Mesendoderm (in vitro differentiated cells): ENCODE measurements at regions not wholly inside any gene's neighbourhood (a gene's known extent, or its start where the extent isn't known, plus 50 kb on each side); places are given as distances from the start of the nearest gene placed in this dataset.

ENCODE experiments used
- DNase-seq: peaks from one replicate; pipeline ENCODE4 v3.0.0; 2013
- H2AK5ac ChIP-seq: 2 replicates; pipeline ENCODE4 v1.6.1; 2013; ENCODE audit warnings: low read length, inconsistent platforms
- H2BK120ac ChIP-seq: 2 replicates; pipeline ENCODE4 v1.6.1; 2013; ENCODE audit warnings: low read depth, mild to moderate bottlenecking, low read length, moderate library complexity, mixed read lengths
- H2BK15ac ChIP-seq: replicated peaks from 2 replicates; pipeline ENCODE4 v1.6.1; 2013; ENCODE audit warnings: low read depth, mild to moderate bottlenecking, moderate library complexity
- H2BK5ac ChIP-seq: 2 replicates; pipeline ENCODE4 v1.6.1; 2013; ENCODE audit warnings: low read length, inconsistent platforms
- H3K18ac ChIP-seq: 2 replicates; pipeline ENCODE4 v1.6.1; 2013; ENCODE audit warnings: mild to moderate bottlenecking, low read length, mixed read lengths
- H3K23ac ChIP-seq: one replicate; pipeline ENCODE4 v1.6.1; 2013; ENCODE audit warnings: low read length
- H3K27ac ChIP-seq: 2 replicates; pipeline ENCODE4 v1.5.1; 2013; ENCODE audit warnings: low read depth, mild to moderate bottlenecking, inconsistent platforms, low read length, moderate library complexity
- H3K27me3 ChIP-seq: 2 replicates; pipeline ENCODE4 v1.6.1; 2013; ENCODE audit warnings: low read length, control low read depth, mild to moderate bottlenecking, inconsistent platforms; ENCODE audit not compliant: insufficient read depth, poor library complexity
- H3K36me3 ChIP-seq: 2 replicates; pipeline ENCODE4 v1.6.1; 2013; ENCODE audit warnings: low read length, inconsistent platforms; ENCODE audit not compliant: control insufficient read depth, insufficient read depth
- H3K4ac ChIP-seq: one replicate; pipeline ENCODE4 v1.6.1; 2013; ENCODE audit warnings: low read depth, mild to moderate bottlenecking, low read length, moderate library complexity
- H3K4me1 ChIP-seq: 2 replicates; pipeline ENCODE4 v1.6.1; 2013; ENCODE audit warnings: low read depth, low read length, inconsistent platforms; ENCODE audit not compliant: control insufficient read depth
- H3K4me2 ChIP-seq: 2 replicates; pipeline ENCODE4 v1.6.1; 2013; ENCODE audit warnings: low read length
- H3K4me3 ChIP-seq: 2 replicates; pipeline ENCODE4 v1.5.1; 2013; ENCODE audit warnings: mild to moderate bottlenecking, low read length
- H3K56ac ChIP-seq: one replicate; pipeline ENCODE4 v1.6.1; 2013; ENCODE audit warnings: low read length
- H3K79me1 ChIP-seq: 2 replicates; pipeline ENCODE4 v1.6.1; 2013; ENCODE audit warnings: low read length, inconsistent platforms
- H3K79me2 ChIP-seq: 2 replicates; pipeline ENCODE4 v1.6.1; 2013; ENCODE audit warnings: mild to moderate bottlenecking, low read length; ENCODE audit not compliant: control insufficient read depth, insufficient read depth
- H3K9ac ChIP-seq: 2 replicates; pipeline ENCODE4 v1.6.1; 2013; ENCODE audit warnings: low read length, inconsistent platforms
- H4K5ac ChIP-seq: one replicate; pipeline ENCODE4 v1.6.1; 2013; ENCODE audit warnings: low read length
- H4K8ac ChIP-seq: one replicate; pipeline ENCODE4 v1.6.1; 2013; ENCODE audit warnings: low read depth, mild to moderate bottlenecking, control low read depth, low read length, moderate library complexity
- WGBS: extraction: QIAGEN DNeasy Blood & Tissue Kit; methylation state at CpG from one replicate; pipeline ENCODE4 v1.1.7; 2013; ENCODE audit warnings: low lambda C conversion rate, missing lambda C conversion rate; ENCODE audit not compliant: insufficient coverage; ENCODE audit errors: extremely low coverage; 5-methylcytosine and 5-hydroxymethylcytosine counted together

DNA sequence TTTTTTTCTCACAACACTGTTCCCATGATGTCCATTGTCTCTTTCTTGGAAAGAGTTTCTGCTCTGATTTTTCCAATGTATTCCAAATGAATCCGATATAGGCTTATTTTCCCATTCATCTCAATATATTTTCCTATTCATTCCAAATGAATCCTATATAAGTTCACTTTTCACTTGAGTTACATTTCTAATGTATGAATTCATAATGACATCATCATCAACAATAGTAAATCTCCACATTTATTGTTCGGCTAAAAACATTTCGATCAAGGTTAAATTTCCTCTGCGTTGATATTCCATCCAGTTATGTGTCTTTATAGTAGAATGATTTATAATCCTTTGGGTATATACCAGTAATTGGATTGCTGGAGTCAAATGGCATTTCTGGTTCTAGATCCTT is 76.7 kb upstream of the SLC8A1 start:
- Histone ChIP-seq H3K27me3 (no peaks in the 10 kb centered on the region), H3K9ac (no peak overlapping the region), H2AK5ac (no peak overlapping the region), H3K36me3 (no peaks in the 10 kb centered on the region), H2BK5ac (no peak overlapping the region), H3K18ac (no peak overlapping the region), H4K8ac (no peak overlapping the region), H3K79me1 (no peaks in the 10 kb centered on the region), H2BK15ac (no peak overlapping the region), H3K4ac (no peak overlapping the region), H2BK120ac (no peak overlapping the region), H3K27ac (no peak overlapping the region), H4K5ac (no peak overlapping the region), H3K4me3 (no peak overlapping the region), H3K4me2 (no peak overlapping the region), H3K23ac (no peak overlapping the region), H3K56ac (no peak overlapping the region), H3K79me2 (no peaks in the 10 kb centered on the region), H3K4me1 (no peaks in the 10 kb centered on the region)
- DNase-seq: no peak
- no CpG with 5 or more reads among the region's 4 CpGs for WGBS

DNA sequence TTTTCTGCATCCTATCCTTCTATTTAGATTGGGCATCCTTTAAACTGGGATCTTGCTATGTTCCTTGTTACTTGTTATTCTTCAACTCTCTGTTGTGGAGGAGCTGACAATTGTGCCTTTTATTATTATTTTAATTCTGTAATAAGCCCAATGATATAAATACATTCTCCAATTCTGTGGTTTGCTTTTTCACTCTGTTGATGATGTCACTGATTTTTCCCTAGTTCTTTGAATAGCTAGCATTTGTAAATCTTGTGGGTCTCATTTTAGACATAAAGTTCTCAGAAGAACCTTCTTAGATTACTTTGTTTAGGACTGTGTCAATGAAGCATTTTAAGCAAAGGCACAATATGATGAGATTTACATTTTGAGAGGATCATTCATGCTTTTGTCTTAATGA is 79.5 kb upstream of the SLC8A1 start:
- H4K8ac ChIP-seq: no peak overlapping the region
- H3K4me2 ChIP-seq: no peak overlapping the region
- no peak overlapping the region for H2AK5ac ChIP-seq
- H3K4ac ChIP-seq: no peak overlapping the region
- no peaks in the 10 kb centered on the region for H3K36me3 ChIP-seq
- H2BK5ac ChIP-seq: no peak overlapping the region
- no peak overlapping the region for H2BK120ac ChIP-seq
- H3K27me3 ChIP-seq: no peaks in the 10 kb centered on the region
- H3K9ac ChIP-seq: no peak overlapping the region
- H3K4me3 ChIP-seq: no peak overlapping the region
- H4K5ac ChIP-seq: no peak overlapping the region
- peaks cover 2% of the 10 kb centered on the region for H3K4me1 ChIP-seq
- no peak overlapping the region for H2BK15ac ChIP-seq
- no peak for DNase-seq
- H3K23ac ChIP-seq: no peak overlapping the region
- no peak overlapping the region for H3K18ac ChIP-seq
- no peaks in the 10 kb centered on the region for H3K79me2 ChIP-seq
- no peak overlapping the region for H3K56ac ChIP-seq
- no peak overlapping the region for H3K27ac ChIP-seq
- H3K79me1 ChIP-seq: no peaks in the 10 kb centered on the region

DNA sequence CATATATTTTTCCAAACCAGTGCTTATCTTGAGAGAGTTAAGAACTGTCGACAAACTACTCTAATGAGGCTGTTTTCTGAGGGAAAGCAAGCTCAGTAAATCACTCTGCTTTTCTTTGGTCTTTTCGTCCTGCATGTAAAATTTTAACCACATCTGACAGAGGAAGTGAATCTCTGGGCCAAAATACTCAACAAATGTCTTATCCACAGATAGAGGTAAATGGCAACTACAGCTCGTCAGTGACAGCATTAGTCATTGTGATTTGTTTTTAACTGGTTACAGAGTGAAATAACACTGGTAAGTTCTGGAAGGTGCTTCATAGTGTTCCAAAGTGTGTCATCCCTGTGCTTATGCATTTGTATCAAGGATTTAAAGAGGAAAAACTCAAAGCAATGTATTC is 82.6 kb upstream of the SLC8A1 start:
- WGBS: no CpG with 5 or more reads among the region's 3 CpGs

DNA sequence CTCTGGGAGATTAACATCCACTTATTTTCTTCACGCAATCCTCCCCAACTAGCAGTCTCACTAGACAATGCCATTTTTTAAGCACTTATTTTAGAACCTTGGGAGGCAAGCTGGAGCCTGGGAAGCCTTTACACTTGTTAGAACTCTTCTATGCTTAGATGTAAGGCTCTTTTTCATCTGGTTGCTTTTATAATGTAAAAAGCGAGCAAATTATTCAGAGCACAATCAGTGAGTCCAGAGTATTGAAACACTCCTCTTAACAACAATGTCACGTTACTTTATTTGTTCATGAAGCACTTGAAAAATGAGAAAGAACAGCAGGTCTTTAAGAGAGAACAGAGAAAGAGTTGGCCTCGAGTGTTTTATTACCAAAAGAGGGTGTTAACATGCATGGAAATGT is 84.1 kb upstream of the SLC8A1 start:
- Histone ChIP-seq H2BK120ac (no peak overlapping the region), H3K27ac (no peak overlapping the region), H3K27me3 (no peaks in the 10 kb centered on the region), H3K79me2 (no peaks in the 10 kb centered on the region), H3K9ac (no peak overlapping the region), H3K4me1 (peaks cover 2% of the 10 kb centered on the region), H3K4ac (no peak overlapping the region), H2BK15ac (no peak overlapping the region), H4K5ac (no peak overlapping the region), H3K18ac (no peak overlapping the region), H3K56ac (no peak overlapping the region), H4K8ac (no peak overlapping the region), H3K36me3 (no peaks in the 10 kb centered on the region), H3K4me2 (no peak overlapping the region), H2AK5ac (no peak overlapping the region), H2BK5ac (no peak overlapping the region), H3K4me3 (no peak overlapping the region), H3K23ac (no peak overlapping the region), H3K79me1 (no peaks in the 10 kb centered on the region)
- WGBS: no CpG with 5 or more reads among the region's 4 CpGs
- DNase-seq: no peak

More for the DNA sequence above, 82.6 kb upstream of the SLC8A1 start:
- Histone ChIP-seq H3K79me2 (no peaks in the 10 kb centered on the region), H3K36me3 (no peaks in the 10 kb centered on the region), H3K27me3 (no peaks in the 10 kb centered on the region), H2BK5ac (peak overlapping the region; percentile 25), H3K9ac (no peak overlapping the region), H3K4me3 (no peak overlapping the region), H2BK15ac (no peak overlapping the region), H3K79me1 (no peaks in the 10 kb centered on the region), H3K23ac (no peak overlapping the region), H3K4me1 (peaks cover 2% of the 10 kb centered on the region), H2AK5ac (no peak overlapping the region), H3K18ac (no peak overlapping the region), H4K5ac (no peak overlapping the region), H3K4ac (no peak overlapping the region), H4K8ac (no peak overlapping the region), H3K27ac (peak overlapping the region; percentile 37), H2BK120ac (no peak overlapping the region), H3K56ac (peak overlapping the region; percentile 17), H3K4me2 (no peak overlapping the region)
- no peak for DNase-seq

DNA sequence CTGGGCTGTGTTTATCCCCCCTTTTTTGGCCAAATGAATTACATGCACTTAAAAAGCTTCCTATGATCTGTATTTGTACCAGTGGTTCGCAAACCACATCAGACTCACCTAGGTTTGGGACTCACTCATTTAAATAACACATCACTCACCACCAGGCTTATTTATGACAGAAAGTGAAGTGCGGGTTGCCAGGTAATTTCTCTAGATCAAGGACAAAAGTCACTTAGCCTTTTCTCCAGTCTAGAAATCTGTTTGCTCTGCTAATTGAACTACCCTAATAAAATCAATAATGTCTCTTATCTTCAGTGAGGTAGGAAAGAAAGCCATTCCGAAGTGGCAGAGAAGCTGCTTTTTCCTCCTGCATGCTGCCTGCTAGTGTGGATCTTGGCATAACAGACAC is 88.1 kb upstream of the SLC8A1 start:
- H3K4me1 ChIP-seq: peaks cover 3% of the 10 kb centered on the region
- no peak overlapping the region for H2BK120ac ChIP-seq
- H3K36me3 ChIP-seq: no peaks in the 10 kb centered on the region
- DNase-seq: no peak
- no peaks in the 10 kb centered on the region for H3K79me2 ChIP-seq
- no peak overlapping the region for H4K5ac ChIP-seq
- H4K8ac ChIP-seq: no peak overlapping the region
- no peak overlapping the region for H3K23ac ChIP-seq
- no peak overlapping the region for H3K27ac ChIP-seq
- H3K18ac ChIP-seq: no peak overlapping the region
- H3K4me2 ChIP-seq: no peak overlapping the region
- H2BK5ac ChIP-seq: no peak overlapping the region
- H3K79me1 ChIP-seq: no peaks in the 10 kb centered on the region
- no peaks in the 10 kb centered on the region for H3K27me3 ChIP-seq
- WGBS: no CpG with 5 or more reads among the region's 3 CpGs
- H3K56ac ChIP-seq: no peak overlapping the region
- H3K4ac ChIP-seq: no peak overlapping the region
- no peak overlapping the region for H2AK5ac ChIP-seq
- no peak overlapping the region for H2BK15ac ChIP-seq
- H3K4me3 ChIP-seq: no peak overlapping the region
- no peak overlapping the region for H3K9ac ChIP-seq

DNA sequence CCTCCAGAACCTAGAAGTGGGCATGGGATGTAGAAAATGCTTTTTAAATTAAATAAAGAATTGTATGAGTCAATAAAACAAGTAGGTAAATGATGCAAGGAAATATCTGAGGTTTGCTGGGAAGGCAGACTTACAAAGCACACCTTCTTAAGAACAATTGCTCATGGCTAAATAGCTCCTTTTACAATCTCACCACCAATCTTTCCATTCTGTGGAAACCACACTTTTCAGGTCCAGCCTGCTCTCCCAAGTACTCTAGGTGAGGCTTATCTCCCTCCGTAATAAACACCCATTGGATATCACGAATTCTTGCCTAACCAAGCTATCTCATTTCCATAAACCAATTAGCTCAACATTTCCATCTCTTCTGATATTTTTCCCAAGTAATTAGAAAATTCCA is 91.5 kb upstream of the SLC8A1 start:
- H3K9ac ChIP-seq: no peak overlapping the region
- H3K79me1 ChIP-seq: no peaks in the 10 kb centered on the region
- no peak overlapping the region for H4K8ac ChIP-seq
- no peak overlapping the region for H2BK5ac ChIP-seq
- no peak overlapping the region for H2BK15ac ChIP-seq
- peak; percentile 82 for DNase-seq
- no peak overlapping the region for H3K23ac ChIP-seq
- H3K79me2 ChIP-seq: no peaks in the 10 kb centered on the region
- H2AK5ac ChIP-seq: no peak overlapping the region
- no CpG with 5 or more reads among the region's 2 CpGs for WGBS
- H4K5ac ChIP-seq: no peak overlapping the region
- no peak overlapping the region for H3K4ac ChIP-seq
- H3K27me3 ChIP-seq: no peaks in the 10 kb centered on the region
- peaks cover 3% of the 10 kb centered on the region for H3K4me1 ChIP-seq
- no peak overlapping the region for H3K4me3 ChIP-seq
- no peak overlapping the region for H2BK120ac ChIP-seq
- no peak overlapping the region for H3K56ac ChIP-seq
- H3K36me3 ChIP-seq: no peaks in the 10 kb centered on the region
- no peak overlapping the region for H3K18ac ChIP-seq
- H3K4me2 ChIP-seq: no peak overlapping the region
- no peak overlapping the region for H3K27ac ChIP-seq
